GM12878 (cell line): ENCODE measurements at regions not wholly inside any gene's neighbourhood (a gene's known extent, or its start where the extent isn't known, plus 50 kb on each side); places are given as distances from the start of the nearest gene placed in this dataset.

Experiments
- CTCF ChIP-seq, 3 experiments: IDR thresholded peaks in 2 of 3; conservative IDR thresholded peaks in 1 of 3; 2 replicates each; pipeline ENCODE4 v1.5.1; 2011; ENCODE audit warnings: low read depth in 3 of 3, low read length in 3 of 3, mild to moderate bottlenecking in 3 of 3, control low read depth in 2 of 3, moderate library complexity in 2 of 3, inconsistent platforms in 1 of 3, mixed read lengths in 1 of 3; ENCODE audit not compliant: control insufficient read depth in 2 of 3, insufficient read depth in 1 of 3; ENCODE audit errors: extremely low read depth in 1 of 3
- ESRRA ChIP-seq: IDR thresholded peaks from 2 replicates; pipeline ENCODE4 v1.6.1; 2012; ENCODE audit warnings: mild to moderate bottlenecking, low read length, improper control_type of control experiment
- HCFC1 ChIP-seq: fragments of 150-350 bp; IDR thresholded peaks from 2 replicates; pipeline ENCODE4 v1.6.1; 2014; ENCODE audit warnings: low read length
- HDAC2 ChIP-seq: fragments of 200-600 bp; sonication (generic); IDR thresholded peaks from 2 replicates; pipeline ENCODE4 v1.6.1; 2017
- JUND ChIP-seq: IDR thresholded peaks from 2 replicates; pipeline ENCODE4 v1.6.1; 2012; ENCODE audit warnings: low read depth, mild to moderate bottlenecking, low read length, improper control_type of control experiment, moderate library complexity
- NBN ChIP-seq: fragments of 450-650 bp; IDR thresholded peaks from 2 replicates; pipeline ENCODE4 v1.6.1; 2016
- POLR2A ChIP-seq: IDR thresholded peaks from 2 replicates; pipeline ENCODE4 v1.6.1; 2011; ENCODE audit warnings: low read depth, mild to moderate bottlenecking, low read length
- RCOR1 ChIP-seq: conservative IDR thresholded peaks from 2 replicates; pipeline ENCODE4 v1.6.1; 2012; ENCODE audit warnings: low read depth, low read length, improper control_type of control experiment
- RFX5 ChIP-seq: IDR thresholded peaks from 2 replicates; pipeline ENCODE4 v1.6.1; 2011; ENCODE audit warnings: low read depth, low read length, improper control_type of control experiment
- SMARCA5 ChIP-seq: fragments of 450-650 bp; IDR thresholded peaks from 2 replicates; pipeline ENCODE4 v1.6.1; 2017; ENCODE audit warnings: mild to moderate bottlenecking
- SMC3 ChIP-seq: IDR thresholded peaks from 2 replicates; pipeline ENCODE4 v1.6.1; 2011; ENCODE audit warnings: low read length, improper control_type of control experiment, borderline replicate concordance
- YY1 ChIP-seq: IDR thresholded peaks from 2 replicates; pipeline ENCODE4 v1.6.1; 2011; ENCODE audit warnings: low read depth, mild to moderate bottlenecking, low read length
- TF ChIP-seq, protein P1 (sequence below): IDR thresholded peaks from 2 replicates; pipeline ENCODE4 v1.6.1; 2011; ENCODE audit warnings: mild to moderate bottlenecking, low read depth, low read length, moderate library complexity; ENCODE audit not compliant: insufficient replicate concordance
- TF ChIP-seq, protein P2 (sequence below): IDR thresholded peaks from 2 replicates; pipeline ENCODE4 v1.6.1; 2012; ENCODE audit warnings: low read depth, low read length, improper control_type of control experiment

- TF ChIP-seq HDAC2 = no peak
- TF ChIP-seq CTCF (IDR thresholded peaks at IDR 0.05 in 2 of 3, conservative IDR thresholded peaks at IDR 0.05 in 1 of 3; ENCODE audit: control insufficient read depth in 2 of 3, extremely low read depth in 1 of 3, insufficient read depth in 1 of 3, low read depth in 3 of 3, low read length in 3 of 3) = no peak
- TF ChIP-seq ESRRA = no peak
- TF ChIP-seq RFX5 = no peak
- TF ChIP-seq JUND = no peak
- no peak for TF ChIP-seq RCOR1
- TF ChIP-seq NBN = no peak
- TF ChIP-seq SMC3 = no peak
- no peak for TF ChIP-seq POLR2A
- no peak for TF ChIP-seq YY1
- TF ChIP-seq, protein P1, sequence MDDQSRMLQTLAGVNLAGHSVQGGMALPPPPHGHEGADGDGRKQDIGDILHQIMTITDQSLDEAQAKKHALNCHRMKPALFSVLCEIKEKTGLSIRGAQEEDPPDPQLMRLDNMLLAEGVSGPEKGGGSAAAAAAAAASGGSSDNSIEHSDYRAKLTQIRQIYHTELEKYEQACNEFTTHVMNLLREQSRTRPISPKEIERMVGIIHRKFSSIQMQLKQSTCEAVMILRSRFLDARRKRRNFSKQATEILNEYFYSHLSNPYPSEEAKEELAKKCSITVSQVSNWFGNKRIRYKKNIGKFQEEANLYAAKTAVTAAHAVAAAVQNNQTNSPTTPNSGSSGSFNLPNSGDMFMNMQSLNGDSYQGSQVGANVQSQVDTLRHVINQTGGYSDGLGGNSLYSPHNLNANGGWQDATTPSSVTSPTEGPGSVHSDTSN = no peak
- TF ChIP-seq SMARCA5 = no peak
- TF ChIP-seq, protein P2, sequence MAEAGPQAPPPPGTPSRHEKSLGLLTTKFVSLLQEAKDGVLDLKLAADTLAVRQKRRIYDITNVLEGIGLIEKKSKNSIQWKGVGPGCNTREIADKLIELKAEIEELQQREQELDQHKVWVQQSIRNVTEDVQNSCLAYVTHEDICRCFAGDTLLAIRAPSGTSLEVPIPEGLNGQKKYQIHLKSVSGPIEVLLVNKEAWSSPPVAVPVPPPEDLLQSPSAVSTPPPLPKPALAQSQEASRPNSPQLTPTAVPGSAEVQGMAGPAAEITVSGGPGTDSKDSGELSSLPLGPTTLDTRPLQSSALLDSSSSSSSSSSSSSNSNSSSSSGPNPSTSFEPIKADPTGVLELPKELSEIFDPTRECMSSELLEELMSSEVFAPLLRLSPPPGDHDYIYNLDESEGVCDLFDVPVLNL = no peak
- TF ChIP-seq HCFC1 = no peak
Observed at GRCh38 chr13:109843695-109844094, 57.3 kb upstream of the IRS2 start.
